GM12865 (cell line): ENCODE measurements at regions not wholly inside any gene's neighbourhood (a gene's known extent, or its start where the extent isn't known, plus 50 kb on each side); places are given as distances from the start of the nearest gene placed in this dataset.

Experiments
- DNase-seq: peaks from one replicate; pipeline ENCODE4 v3.0.0; 2010; ENCODE audit warnings: low read depth
- H3K4me3 ChIP-seq: 2 replicates; pipeline ENCODE4 v1.5.1; 2011; ENCODE audit warnings: mild to moderate bottlenecking, low read depth, low read length, control low read depth
- TF ChIP-seq, protein P1 (sequence below): IDR thresholded peaks from 2 replicates; pipeline ENCODE4 v1.5.1; 2011; ENCODE audit warnings: low read length, control low read depth, low read depth, inconsistent platforms; ENCODE audit not compliant: insufficient read depth; ENCODE audit errors: missing control alignments

DNA sequence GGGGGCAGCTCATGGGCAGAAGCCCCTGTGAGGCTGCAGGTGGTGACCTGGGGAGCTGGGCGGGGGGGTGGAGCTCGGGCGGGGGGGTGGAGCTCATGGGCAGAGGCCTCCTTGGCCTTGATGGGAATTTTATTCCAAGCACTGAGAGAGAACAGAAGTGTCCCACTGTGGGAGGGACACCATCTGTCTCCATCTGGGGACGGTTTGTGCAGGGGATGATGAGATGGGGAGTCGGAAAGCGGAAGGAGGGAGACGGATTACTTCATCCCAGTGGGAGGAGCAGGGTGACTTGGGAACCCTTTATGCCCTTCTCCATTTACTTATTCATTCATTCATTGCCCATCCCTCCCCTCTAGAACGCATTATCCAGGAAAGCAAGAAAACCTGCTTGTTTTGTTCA is 304.7 kb downstream of the ADGRD1 start:
- H3K4me3 ChIP-seq: no peak overlapping the region
- no peak for DNase-seq
- TF ChIP-seq, protein P1, sequence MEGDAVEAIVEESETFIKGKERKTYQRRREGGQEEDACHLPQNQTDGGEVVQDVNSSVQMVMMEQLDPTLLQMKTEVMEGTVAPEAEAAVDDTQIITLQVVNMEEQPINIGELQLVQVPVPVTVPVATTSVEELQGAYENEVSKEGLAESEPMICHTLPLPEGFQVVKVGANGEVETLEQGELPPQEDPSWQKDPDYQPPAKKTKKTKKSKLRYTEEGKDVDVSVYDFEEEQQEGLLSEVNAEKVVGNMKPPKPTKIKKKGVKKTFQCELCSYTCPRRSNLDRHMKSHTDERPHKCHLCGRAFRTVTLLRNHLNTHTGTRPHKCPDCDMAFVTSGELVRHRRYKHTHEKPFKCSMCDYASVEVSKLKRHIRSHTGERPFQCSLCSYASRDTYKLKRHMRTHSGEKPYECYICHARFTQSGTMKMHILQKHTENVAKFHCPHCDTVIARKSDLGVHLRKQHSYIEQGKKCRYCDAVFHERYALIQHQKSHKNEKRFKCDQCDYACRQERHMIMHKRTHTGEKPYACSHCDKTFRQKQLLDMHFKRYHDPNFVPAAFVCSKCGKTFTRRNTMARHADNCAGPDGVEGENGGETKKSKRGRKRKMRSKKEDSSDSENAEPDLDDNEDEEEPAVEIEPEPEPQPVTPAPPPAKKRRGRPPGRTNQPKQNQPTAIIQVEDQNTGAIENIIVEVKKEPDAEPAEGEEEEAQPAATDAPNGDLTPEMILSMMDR: no peak

DNA sequence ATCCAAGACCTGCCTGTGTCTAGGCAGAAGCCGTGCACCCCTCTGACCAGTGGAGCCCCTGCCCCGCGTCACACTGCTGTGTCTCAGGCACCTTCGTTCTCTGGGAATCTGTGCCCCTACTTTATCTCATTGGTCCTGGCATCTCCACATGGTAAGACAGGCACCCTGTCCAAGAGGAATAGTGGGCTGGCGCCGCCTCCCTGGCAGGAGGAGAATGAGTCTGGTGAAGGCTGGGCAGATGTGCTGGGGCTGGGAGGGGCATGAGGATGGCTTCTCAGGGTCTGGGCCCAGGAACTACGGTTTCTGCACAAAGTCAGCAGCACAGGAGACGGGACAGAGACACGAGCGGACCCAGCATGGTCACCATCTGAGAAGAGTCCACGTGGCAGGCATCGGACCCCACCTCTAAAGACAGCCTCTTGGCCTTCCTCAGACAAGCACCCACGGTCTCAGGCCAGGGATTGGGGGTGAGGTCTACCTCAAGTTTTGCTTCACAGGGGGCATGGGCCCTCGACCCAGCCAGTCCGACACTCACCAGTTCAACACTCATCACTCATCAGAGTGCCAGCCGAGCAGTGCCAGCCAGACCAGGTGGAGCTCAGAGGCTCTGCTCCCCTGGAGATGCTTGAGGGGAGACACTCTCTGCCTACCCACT is 306.7 kb downstream of the ADGRD1 start:
- TF ChIP-seq, protein P1: no peak
- no peak overlapping the region for H3K4me3 ChIP-seq
- no peak for DNase-seq

- TF ChIP-seq, protein P1: no peak
- H3K4me3 ChIP-seq: no peak overlapping the region
- no peak for DNase-seq
Observed at GRCh38 chr12:131260954-131261353, 307.2 kb downstream of the ADGRD1 start.

DNA sequence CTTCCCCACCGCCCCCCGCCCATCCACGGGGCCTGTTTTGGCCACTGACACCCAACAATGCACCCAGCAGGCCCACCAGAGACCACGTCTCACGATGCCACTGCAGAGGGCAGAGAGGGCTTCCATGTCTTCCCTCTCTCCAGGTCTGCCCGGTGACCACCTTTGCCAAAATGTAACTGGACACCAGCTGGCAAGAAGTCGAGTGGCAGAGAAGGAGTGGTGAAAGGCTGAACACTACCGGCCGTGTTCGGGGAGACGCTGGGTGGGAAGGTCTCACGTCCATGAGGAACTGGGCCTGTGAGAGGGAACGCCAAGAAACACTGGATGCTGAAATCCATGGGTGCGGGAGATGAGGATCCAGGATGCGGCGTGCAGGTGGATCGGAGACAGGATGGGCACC is 308.2 kb downstream of the ADGRD1 start:
- TF ChIP-seq, protein P1: no peak
- no peak for DNase-seq
- no peak overlapping the region for H3K4me3 ChIP-seq

DNA sequence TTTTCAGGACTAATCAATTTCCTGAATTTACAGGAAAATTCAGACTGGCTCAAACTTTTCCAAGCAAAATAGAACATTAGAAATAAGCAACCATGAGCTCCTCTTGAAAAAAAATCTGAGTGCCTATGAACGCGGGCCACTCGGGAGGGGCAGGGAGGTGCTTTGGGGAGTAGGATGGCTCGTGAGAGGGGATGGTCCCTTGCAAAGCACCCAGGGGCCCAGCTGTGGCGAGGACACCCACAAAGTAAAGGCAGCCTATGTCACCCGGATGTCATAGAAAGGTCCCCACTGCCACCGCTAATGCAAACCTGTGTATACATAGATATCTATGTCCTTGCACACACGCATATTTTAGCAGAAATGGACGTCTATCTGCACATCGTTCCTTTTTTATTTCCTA is 309.9 kb downstream of the ADGRD1 start:
- TF ChIP-seq, protein P1: no peak
- DNase-seq: no peak
- H3K4me3 ChIP-seq: no peak overlapping the region

DNA sequence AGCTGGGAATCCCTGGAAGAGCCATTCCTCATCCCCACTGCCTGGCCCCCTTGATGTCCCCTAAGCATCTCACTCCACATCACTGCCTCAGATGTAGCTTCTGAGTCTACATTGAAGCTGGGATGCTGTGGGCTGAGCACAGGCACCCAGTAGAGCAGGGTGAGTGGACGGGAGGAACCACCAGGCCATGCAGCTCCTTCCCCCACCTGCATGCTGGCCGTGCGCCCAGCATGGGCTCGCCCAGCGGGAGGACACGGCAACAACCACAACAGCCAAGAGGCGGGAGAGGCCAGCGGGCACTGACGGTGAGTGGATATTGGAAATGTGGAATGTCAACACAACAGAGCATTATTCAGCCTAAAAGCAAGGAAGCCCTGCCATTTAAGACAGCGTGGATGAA is 310.9 kb downstream of the ADGRD1 start:
- no peak for DNase-seq
- H3K4me3 ChIP-seq: no peak overlapping the region

More for the DNA sequence above, 310.9 kb downstream of the ADGRD1 start:
- TF ChIP-seq, protein P1: no peak
